Kidney (tissue), 13 donors: ENCODE measurements at regions not wholly inside any gene's neighbourhood (a gene's known extent, or its start where the extent isn't known, plus 50 kb on each side); places are given as distances from the start of the nearest gene placed in this dataset.
A peak's percentile ranks its signal among the peaks of the same experiment; 100 is the strongest.

ENCODE experiments used
- DNase-seq, 5 donors: peaks; one replicate each; pipeline ENCODE4 v3.0.0-alpha.2; 2013 to 2020
- FAIRE-seq: peaks from 2 replicates; lab custom pipeline; 2012; peaks lifted over from hg19 to GRCh38; lab: Jason Lieb, UNC
- H3K27ac ChIP-seq, 2 donors: one replicate each; pipeline ENCODE4 v1.7.0; 2013; ENCODE audit warnings: low read depth in 2 of 2, low read length in 2 of 2, inconsistent platforms in 1 of 2
- H3K27me3 ChIP-seq: one replicate; pipeline ENCODE4 v1.7.1; 2013; ENCODE audit warnings: low read length, inconsistent platforms; ENCODE audit not compliant: control insufficient read depth, insufficient read depth
- H3K36me3 ChIP-seq, 3 donors: one replicate each; pipeline versions ENCODE4 v1.7.0 to v1.7.1; 2013; ENCODE audit warnings: low read length in 3 of 3, control low read depth in 1 of 3, inconsistent platforms in 1 of 3; ENCODE audit not compliant: insufficient read depth in 3 of 3, control insufficient read depth in 2 of 3
- H3K4me1 ChIP-seq, 3 donors: one replicate each; pipeline versions ENCODE4 v1.7.0 to v1.7.1; 2013; ENCODE audit warnings: low read length in 3 of 3, inconsistent platforms in 1 of 3, low read depth in 1 of 3; ENCODE audit not compliant: control insufficient read depth in 2 of 3, insufficient read depth in 2 of 3
- H3K4me3 ChIP-seq, 3 donors: one replicate each; pipeline versions ENCODE4 v1.7.0 to v1.8.1; 2013; ENCODE audit warnings: low read length in 3 of 3, control low read depth in 1 of 3, inconsistent platforms in 1 of 3
- H3K9ac ChIP-seq, 3 donors: one replicate each; pipeline versions ENCODE4 v1.7.0 to v1.7.1; 2013; ENCODE audit warnings: low read length in 3 of 3, control low read depth in 1 of 3, inconsistent platforms in 1 of 3
- H3K9me3 ChIP-seq, 3 donors: one replicate each; pipeline versions ENCODE4 v1.7.0 to v1.7.1; 2013; ENCODE audit warnings: low read length in 3 of 3, control low read depth in 1 of 3, inconsistent platforms in 1 of 3; ENCODE audit not compliant: control insufficient read depth in 2 of 3, insufficient read depth in 1 of 3
- intact Hi-C: fragments of 100-400 bp; cut with DNase I; formaldehyde crosslinking; loops from one replicate; pipeline ENCODE4 v1.11.1; 2022
- TF ChIP-seq, protein P1 (sequence below): IDR thresholded peaks from 3 replicates; pipeline ENCODE4 v1.5.1; 2012; ENCODE audit warnings: mild to moderate bottlenecking, moderate library complexity, borderline replicate concordance; ENCODE audit not compliant: insufficient read depth; ENCODE audit errors: extremely low read depth
- donor health status: control.
- donor health status: control.
- donor health status: control.
- donor health status: control.
- donor health status: control.
- donor health status: DM: yes; HTN: yes; CAD: no.
- donor health status: Normal renal cell carcinoma (clear cell type).

DNA sequence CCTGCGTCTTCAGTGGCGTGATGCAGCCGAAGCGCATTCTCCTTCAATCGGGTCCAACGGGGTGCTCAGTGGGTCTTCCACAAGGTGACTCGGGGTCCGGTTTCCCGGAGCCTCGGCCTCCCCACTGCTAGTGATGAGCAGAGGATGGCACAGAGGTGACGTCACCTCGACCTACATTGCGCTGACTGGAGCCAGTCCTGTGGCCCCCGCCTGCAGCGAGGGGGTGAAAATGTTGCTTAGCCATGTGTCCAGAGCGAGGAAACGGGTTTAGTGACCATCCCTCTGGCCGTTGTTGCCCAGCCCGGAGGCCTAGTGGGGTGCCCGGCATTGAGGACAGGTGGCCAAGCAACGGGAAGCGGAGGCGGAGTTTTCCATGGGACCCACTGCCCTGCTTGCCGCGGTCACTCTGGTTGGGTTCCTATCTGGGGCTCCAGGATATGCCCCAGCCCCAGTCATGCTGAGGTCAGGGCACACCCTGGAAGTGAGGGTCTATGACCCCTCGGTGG lies 190.6 kb upstream of the CIBAR2 start:
- Histone ChIP-seq H3K27me3 (no peaks in the 10 kb centered on the region), H3K4me1 (peaks cover 2 to 29% (median 18%) of the 10 kb centered on the region in 3 donors), H3K9ac (no peak overlapping the region), H3K9me3 (no peaks in the 10 kb centered on the region), H3K27ac (no peak overlapping the region), H3K36me3 (no peaks in the 10 kb centered on the region), H3K4me3 (peak overlapping the region in 1 of 3 donors; percentile 15)
- TF ChIP-seq, protein P1, sequence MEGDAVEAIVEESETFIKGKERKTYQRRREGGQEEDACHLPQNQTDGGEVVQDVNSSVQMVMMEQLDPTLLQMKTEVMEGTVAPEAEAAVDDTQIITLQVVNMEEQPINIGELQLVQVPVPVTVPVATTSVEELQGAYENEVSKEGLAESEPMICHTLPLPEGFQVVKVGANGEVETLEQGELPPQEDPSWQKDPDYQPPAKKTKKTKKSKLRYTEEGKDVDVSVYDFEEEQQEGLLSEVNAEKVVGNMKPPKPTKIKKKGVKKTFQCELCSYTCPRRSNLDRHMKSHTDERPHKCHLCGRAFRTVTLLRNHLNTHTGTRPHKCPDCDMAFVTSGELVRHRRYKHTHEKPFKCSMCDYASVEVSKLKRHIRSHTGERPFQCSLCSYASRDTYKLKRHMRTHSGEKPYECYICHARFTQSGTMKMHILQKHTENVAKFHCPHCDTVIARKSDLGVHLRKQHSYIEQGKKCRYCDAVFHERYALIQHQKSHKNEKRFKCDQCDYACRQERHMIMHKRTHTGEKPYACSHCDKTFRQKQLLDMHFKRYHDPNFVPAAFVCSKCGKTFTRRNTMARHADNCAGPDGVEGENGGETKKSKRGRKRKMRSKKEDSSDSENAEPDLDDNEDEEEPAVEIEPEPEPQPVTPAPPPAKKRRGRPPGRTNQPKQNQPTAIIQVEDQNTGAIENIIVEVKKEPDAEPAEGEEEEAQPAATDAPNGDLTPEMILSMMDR: no peak
- FAIRE-seq (no peak), DNase-seq (no peak)
- intact Hi-C loops: no loop called here

DNA sequence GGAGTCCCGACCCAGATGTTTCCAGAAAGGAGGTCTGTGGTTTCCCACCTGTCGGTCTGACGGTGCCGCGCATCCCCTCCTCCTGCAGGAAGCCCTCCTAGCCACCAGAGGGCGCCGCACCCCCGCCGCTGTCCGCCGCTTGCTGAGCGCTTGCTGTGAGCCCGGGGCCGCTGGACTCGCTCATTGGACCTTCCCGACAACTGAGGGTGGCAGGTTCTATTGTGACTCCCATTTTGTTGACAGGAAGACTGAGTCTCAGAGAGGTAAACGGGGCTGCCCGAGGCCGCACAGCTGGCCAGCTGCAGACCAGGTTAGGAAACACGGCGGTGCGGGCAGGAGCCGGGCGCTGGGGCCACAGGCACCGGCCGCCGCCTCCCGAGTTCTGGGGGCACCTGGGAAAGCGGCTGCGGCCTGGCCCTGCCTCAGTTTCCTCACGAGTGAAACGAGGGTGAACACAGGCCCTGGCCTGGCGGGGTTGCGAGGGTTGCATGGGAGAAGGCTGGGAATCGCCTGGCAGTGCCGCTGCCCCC lies 191.1 kb upstream of the CIBAR2 start:
- intact Hi-C loops: no loop called here
- H3K4me3 ChIP-seq: peak overlapping the region in 1 of 3 donors; percentile 15

DNA sequence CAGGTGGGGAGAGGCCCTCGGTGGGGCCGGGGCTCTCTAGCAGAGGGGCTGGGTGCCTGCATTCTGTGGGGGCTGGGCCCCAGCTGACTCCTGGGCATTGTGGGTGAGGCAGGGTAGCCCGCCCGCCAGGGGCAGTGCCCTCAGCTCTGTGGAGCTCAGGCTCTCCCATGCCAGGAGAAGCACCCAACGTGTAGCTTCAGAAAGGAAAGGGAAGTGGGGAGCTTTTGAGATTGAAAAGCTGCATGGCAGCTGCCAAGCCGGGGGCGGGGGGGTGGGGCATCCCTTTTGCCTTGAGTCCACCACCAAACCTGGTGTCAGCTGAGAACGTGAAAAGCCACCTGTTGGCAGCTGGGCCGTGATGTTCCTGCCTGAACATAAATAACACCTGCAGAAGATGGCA lies 192.1 kb upstream of the CIBAR2 start:
- intact Hi-C loops: no loop called here
- H3K4me1 ChIP-seq: peaks cover 2 to 31% (median 18%) of the 10 kb centered on the region in 3 donors
- TF ChIP-seq, protein P1: no peak
- H3K36me3 ChIP-seq: no peaks in the 10 kb centered on the region
- H3K27me3 ChIP-seq: no peaks in the 10 kb centered on the region
- FAIRE-seq (no peak), DNase-seq (no peak)
- no peak overlapping the region for H3K27ac ChIP-seq
- no peak overlapping the region for H3K9ac ChIP-seq
- no peaks in the 10 kb centered on the region for H3K9me3 ChIP-seq
- H3K4me3 ChIP-seq: no peak overlapping the region

More for the DNA sequence above, 191.1 kb upstream of the CIBAR2 start:
- DNase-seq: peak in 4 of 5 donors; percentile 74 to 90 (median 83)
- TF ChIP-seq, protein P1: peak; percentile 74
- H3K9ac ChIP-seq: no peak overlapping the region
- no peak overlapping the region for H3K27ac ChIP-seq
- no peaks in the 10 kb centered on the region for H3K36me3 ChIP-seq
- H3K9me3 ChIP-seq: no peaks in the 10 kb centered on the region
- H3K27me3 ChIP-seq: no peaks in the 10 kb centered on the region
- peaks cover 2 to 31% (median 18%) of the 10 kb centered on the region in 3 donors for H3K4me1 ChIP-seq
- FAIRE-seq: no peak
